ENCODE measurements at regions not wholly inside any gene's neighbourhood (a gene's known extent, or its start where the extent isn't known, plus 50 kb on each side); places are given as distances from the start of the nearest gene placed in this dataset.
"Not testable (repeated sequence)": the region's sequence is repeated elsewhere in the genome, so short reads cannot be mapped to it uniquely, and the experiment has no call there.

- no peak for ATAC-seq
- H3K4me1 Mint-ChIP-seq, result peaks cover 5 to 22% (median 19%) of the 10 kb centered on the region in 4 donors
Measured at GRCh38 chr3:177783767-177784166, 586.5 kb upstream of the TBL1XR1 start.

GRCh38 chr3:177787279-177788041 is 590.2 kb upstream of the TBL1XR1 start:
- ATAC-seq (no peak), DNase-seq (no peak)
- Mint-ChIP-seq H3K4me1 (peaks cover 8 to 20% (median 15%) of the 10 kb centered on the region in 4 donors), H3K9me3 (peaks cover 0 to 2% (median 0%) of the 10 kb centered on the region in 9 donors), H3K4me3 (no peak overlapping the region), H3K27me3 (no peaks in the 10 kb centered on the region), H3K36me3 (no peaks in the 10 kb centered on the region), H3K27ac (no peak overlapping the region)
- POLR2A ChIA-PET, result no interaction called here

More at GRCh38 chr3:177783767-177784166, 586.5 kb upstream of the TBL1XR1 start:
- Mint-ChIP-seq H3K36me3 (no peaks in the 10 kb centered on the region), H3K27ac (no peak overlapping the region), H3K4me3 (no peak overlapping the region), H3K9me3 (peaks cover 0 to 1% (median 0%) of the 10 kb centered on the region in 9 donors), H3K27me3 (no peaks in the 10 kb centered on the region)
- DNase-seq, result no peak
- POLR2A ChIA-PET, result no interaction called here

GRCh38 chr3:177789500-177789899 is 592.2 kb upstream of the TBL1XR1 start:
- Mint-ChIP-seq H3K36me3 (no peaks in the 10 kb centered on the region), H3K9me3 (peaks cover 0 to 3% (median 0%) of the 10 kb centered on the region in 9 donors), H3K27me3 (no peaks in the 10 kb centered on the region), H3K4me1 (peaks cover 8 to 17% (median 15%) of the 10 kb centered on the region in 4 donors), H3K4me3 (no peak overlapping the region), H3K27ac (no peak overlapping the region)
- no peak for DNase-seq
- POLR2A ChIA-PET, result no interaction called here
- ATAC-seq, result no peak

- POLR2A ChIA-PET, result interaction anchor here (0.8 kb wide), 1 partner anchor 16 kb away, joined by 5 read pairs; no protein-coding TSS in a partner anchor
- DNase-seq, result no peak
Measured at GRCh38 chr3:177792311-177793030, 595.2 kb upstream of the TBL1XR1 start.

GRCh38 chr3:177793451-177793850 is 596.2 kb upstream of the TBL1XR1 start:
- ATAC-seq (no peak), DNase-seq (no peak)
- Mint-ChIP-seq H3K27me3 (no peaks in the 10 kb centered on the region), H3K4me3 (no peak overlapping the region), H3K4me1 (peaks cover 0 to 7% (median 0%) of the 10 kb centered on the region in 4 donors), H3K36me3 (no peaks in the 10 kb centered on the region), H3K9me3 (peaks cover 0 to 3% (median 0%) of the 10 kb centered on the region in 9 donors), H3K27ac (no peak overlapping the region)
- POLR2A ChIA-PET, result no interaction called here

More at GRCh38 chr3:177792311-177793030, 595.2 kb upstream of the TBL1XR1 start:
- Mint-ChIP-seq H3K36me3 (no peaks in the 10 kb centered on the region), H3K4me3 (no peak overlapping the region), H3K27me3 (no peaks in the 10 kb centered on the region), H3K9me3 (peaks cover 0 to 3% (median 0%) of the 10 kb centered on the region in 9 donors), H3K27ac (no peak overlapping the region), H3K4me1 (peaks cover 0 to 5% (median 0%) of the 10 kb centered on the region in 4 donors)
- no peak for ATAC-seq

- no peak overlapping the region for H3K27ac Mint-ChIP-seq
- H3K9me3 Mint-ChIP-seq, result peaks cover 0 to 3% (median 0%) of the 10 kb centered on the region in 9 donors
- H3K4me3 Mint-ChIP-seq, result no peak overlapping the region
- ATAC-seq (no peak), DNase-seq (no peak)
- no peaks in the 10 kb centered on the region for H3K36me3 Mint-ChIP-seq
- POLR2A ChIA-PET, result no interaction called here
- H3K4me1 Mint-ChIP-seq, result peaks cover 0 to 6% (median 4%) of the 10 kb centered on the region in 4 donors
- no peaks in the 10 kb centered on the region for H3K27me3 Mint-ChIP-seq
Measured at GRCh38 chr3:177795216-177795615, 597.9 kb upstream of the TBL1XR1 start.

GRCh38 chr3:177795859-177796258 is 598.6 kb upstream of the TBL1XR1 start:
- H3K27me3 Mint-ChIP-seq, result no peaks in the 10 kb centered on the region

GRCh38 chr3:177800147-177800546 is 602.9 kb upstream of the TBL1XR1 start:
- DNase-seq, H3K9me3 Mint-ChIP-seq, H3K4me1 Mint-ChIP-seq, H3K4me3 Mint-ChIP-seq, POLR2A ChIA-PET, ATAC-seq, H3K36me3 Mint-ChIP-seq, H3K27me3 Mint-ChIP-seq: not testable (repeated sequence)
- H3K27ac Mint-ChIP-seq, result peak overlapping the region in 2 of 10 donors; percentile 3 to 54

More at GRCh38 chr3:177795859-177796258, 598.6 kb upstream of the TBL1XR1 start:
- ATAC-seq (no peak), DNase-seq (no peak)
- Mint-ChIP-seq H3K9me3 (peaks cover 0 to 3% (median 0%) of the 10 kb centered on the region in 9 donors), H3K4me3 (no peak overlapping the region), H3K36me3 (no peaks in the 10 kb centered on the region), H3K4me1 (peaks cover 0 to 6% (median 4%) of the 10 kb centered on the region in 4 donors), H3K27ac (no peak overlapping the region)
- POLR2A ChIA-PET, result no interaction called here

- Mint-ChIP-seq H3K27me3 (no peaks in the 10 kb centered on the region), H3K36me3 (no peaks in the 10 kb centered on the region), H3K4me3 (no peak overlapping the region), H3K9me3 (no peaks in the 10 kb centered on the region), H3K27ac (no peak overlapping the region), H3K4me1 (peaks cover 0 to 5% (median 4%) of the 10 kb centered on the region in 4 donors)
- DNase-seq, result no peak
- POLR2A ChIA-PET, result no interaction called here
- no peak for ATAC-seq
Measured at GRCh38 chr3:177800561-177800960, 603.3 kb upstream of the TBL1XR1 start.

GRCh38 chr3:177802151-177802900 is 605.0 kb upstream of the TBL1XR1 start:
- Mint-ChIP-seq H3K27me3 (no peaks in the 10 kb centered on the region), H3K4me3 (no peak overlapping the region), H3K4me1 (peaks cover 0 to 5% (median 3%) of the 10 kb centered on the region in 4 donors), H3K36me3 (no peaks in the 10 kb centered on the region), H3K27ac (no peak overlapping the region), H3K9me3 (no peaks in the 10 kb centered on the region)
- POLR2A ChIA-PET, result no interaction called here
- no peak for ATAC-seq
- no peak for DNase-seq

GRCh38 chr3:177803500-177803899 is 606.2 kb upstream of the TBL1XR1 start:
- no peak overlapping the region for H3K4me3 Mint-ChIP-seq
- no peak overlapping the region for H3K27ac Mint-ChIP-seq
- H3K4me1 Mint-ChIP-seq, result peaks cover 0 to 5% (median 2%) of the 10 kb centered on the region in 4 donors
- no peaks in the 10 kb centered on the region for H3K9me3 Mint-ChIP-seq
- no peaks in the 10 kb centered on the region for H3K27me3 Mint-ChIP-seq
- POLR2A ChIA-PET, result no interaction called here
- no peaks in the 10 kb centered on the region for H3K36me3 Mint-ChIP-seq
- no peak for ATAC-seq
- no peak for DNase-seq

- POLR2A ChIA-PET, result no interaction called here
- no peak overlapping the region for H3K4me3 Mint-ChIP-seq
- H3K27me3 Mint-ChIP-seq, result no peaks in the 10 kb centered on the region
- H3K4me1 Mint-ChIP-seq, result peaks cover 0 to 5% (median 2%) of the 10 kb centered on the region in 4 donors
- H3K36me3 Mint-ChIP-seq, result no peaks in the 10 kb centered on the region
- no peaks in the 10 kb centered on the region for H3K9me3 Mint-ChIP-seq
- DNase-seq, result no peak
- no peak for ATAC-seq
- peak overlapping the region in 1 of 10 donors; percentile 1 for H3K27ac Mint-ChIP-seq
Measured at GRCh38 chr3:177804032-177804431, 606.8 kb upstream of the TBL1XR1 start.

- no peak for DNase-seq
Measured at GRCh38 chr3:177804646-177805045, 607.4 kb upstream of the TBL1XR1 start.

More at GRCh38 chr3:177804646-177805045, 607.4 kb upstream of the TBL1XR1 start:
- no peaks in the 10 kb centered on the region for H3K27me3 Mint-ChIP-seq
- H3K36me3 Mint-ChIP-seq, result no peaks in the 10 kb centered on the region
- H3K27ac Mint-ChIP-seq, result no peak overlapping the region
- H3K4me3 Mint-ChIP-seq, result no peak overlapping the region
- no peaks in the 10 kb centered on the region for H3K9me3 Mint-ChIP-seq
- H3K4me1 Mint-ChIP-seq, result peaks cover under 1 to 7% (median 3%) of the 10 kb centered on the region in 4 donors
- POLR2A ChIA-PET, result no interaction called here
- ATAC-seq, result no peak
